Neural cell (in vitro differentiated cells): ENCODE measurements at regions not wholly inside any gene's neighbourhood (a gene's known extent, or its start where the extent isn't known, plus 50 kb on each side); places are given as distances from the start of the nearest gene placed in this dataset.

ENCODE experiments used
- H2AFZ ChIP-seq: fragments of 200-600, 300-800 bp; sonication (generic), shearing (Covaris generic); 2 replicates; pipeline ENCODE4 v1.6.0; 2014; ENCODE audit warnings: low read depth, mild to moderate bottlenecking, antibody characterized with exemption, low read length, moderate library complexity
- H3F3A ChIP-seq: fragments of 200-600 bp; shearing (Covaris generic); 2 replicates; pipeline ENCODE4 v1.6.1; 2016; ENCODE audit warnings: mild to moderate bottlenecking, moderate library complexity, mixed read lengths, antibody characterized with exemption, low read length; ENCODE audit not compliant: insufficient read depth, poor library complexity, severe bottlenecking
- H3K27ac ChIP-seq: fragments of 200-600, 300-800 bp; sonication (generic), shearing (Covaris generic); 2 replicates; pipeline ENCODE4 v1.5.1; 2014; ENCODE audit warnings: mild to moderate bottlenecking, low read length, moderate library complexity
- H3K27me3 ChIP-seq: fragments of 300-800, 200-600 bp; sonication (generic), shearing (Covaris generic); 2 replicates; pipeline ENCODE4 v1.6.0; 2014; ENCODE audit warnings: mild to moderate bottlenecking, low read depth, low read length, moderate library complexity; ENCODE audit not compliant: insufficient read depth
- H3K36me3 ChIP-seq: fragments of 300-800, 200-600 bp; sonication (generic), shearing (Covaris generic); 2 replicates; pipeline ENCODE4 v1.5.1; 2014; ENCODE audit warnings: mild to moderate bottlenecking, antibody characterized with exemption, low read length, moderate library complexity; ENCODE audit not compliant: insufficient read depth
- H3K4me2 ChIP-seq: fragments of 300-800, 200-600 bp; sonication (generic), shearing (Covaris generic); 2 replicates; pipeline ENCODE4 v1.6.0; 2014; ENCODE audit warnings: mild to moderate bottlenecking, low read length
- H3K4me3 ChIP-seq: fragments of 300-800, 200-600 bp; sonication (generic), shearing (Covaris generic); 2 replicates; pipeline ENCODE4 v1.5.1; 2014; ENCODE audit warnings: mild to moderate bottlenecking, low read length, moderate library complexity
- H3K79me2 ChIP-seq: fragments of 200-600 bp; shearing (Covaris generic); replicated peaks from 2 replicates; pipeline ENCODE4 v1.6.0; 2014; ENCODE audit warnings: mild to moderate bottlenecking, low read length, moderate library complexity; ENCODE audit not compliant: insufficient read depth
- H3K9ac ChIP-seq: fragments of 300-800, 200-600 bp; sonication (generic), shearing (Covaris generic); 2 replicates; pipeline ENCODE4 v1.6.1; 2016; ENCODE audit warnings: mild to moderate bottlenecking, low read length, mixed read lengths
- H3K9me2 ChIP-seq: fragments of 200-600 bp; shearing (Covaris generic); 2 replicates; pipeline ENCODE4 v1.6.1; 2016; ENCODE audit warnings: mild to moderate bottlenecking, low read length, mixed read lengths; ENCODE audit not compliant: insufficient read depth
- H3K9me3 ChIP-seq: fragments of 200-600, 300-800 bp; sonication (generic), shearing (Covaris generic); 2 replicates; pipeline ENCODE4 v1.6.1; 2016; ENCODE audit warnings: mild to moderate bottlenecking, mixed run types, low read length, moderate library complexity, mixed read lengths
- H4K20me1 ChIP-seq: fragments of 200-600 bp; shearing (Covaris generic); 2 replicates; pipeline ENCODE4 v1.6.1; 2016; ENCODE audit warnings: mild to moderate bottlenecking, mixed run types; ENCODE audit not compliant: insufficient read depth
- CTCF ChIP-seq: fragments of 450-650 bp; IDR thresholded peaks from 2 replicates; pipeline ENCODE4 v1.5.1; 2014; ENCODE audit warnings: antibody characterized with exemption, mild to moderate bottlenecking, moderate library complexity; ENCODE audit not compliant: poor library complexity, severe bottlenecking
- EP300 ChIP-seq: fragments of 450-650 bp; conservative IDR thresholded peaks from 2 replicates; pipeline ENCODE4 v1.6.1; 2014; ENCODE audit warnings: antibody characterized with exemption, mild to moderate bottlenecking, moderate library complexity; ENCODE audit not compliant: poor library complexity, severe bottlenecking
- EZH2 ChIP-seq: fragments of 200-600, 300-800 bp; shearing (Covaris generic), sonication (generic); IDR thresholded peaks from 2 replicates; pipeline ENCODE4 v1.6.1; 2014; ENCODE audit warnings: antibody characterized with exemption, low read length, borderline replicate concordance, mild to moderate bottlenecking; ENCODE audit not compliant: insufficient read depth, poor library complexity, severe bottlenecking
- MXI1 ChIP-seq: fragments of 450-650 bp; conservative IDR thresholded peaks from 2 replicates; pipeline ENCODE4 v1.6.1; 2014; ENCODE audit warnings: antibody characterized with exemption, mild to moderate bottlenecking; ENCODE audit not compliant: poor library complexity, severe bottlenecking
- POLR2AphosphoS5 ChIP-seq: IDR thresholded peaks from 2 replicates; pipeline ENCODE4 v1.6.1; 2012
- RAD21 ChIP-seq: fragments of 450-650 bp; conservative IDR thresholded peaks from 2 replicates; pipeline ENCODE4 v1.6.1; 2014; ENCODE audit warnings: antibody characterized with exemption, mild to moderate bottlenecking, moderate library complexity
- SMC3 ChIP-seq: fragments of 450-650 bp; conservative IDR thresholded peaks from 2 replicates; pipeline ENCODE4 v1.6.1; 2014; ENCODE audit warnings: antibody characterized with exemption, mild to moderate bottlenecking, moderate library complexity; ENCODE audit not compliant: poor library complexity
- TAF1 ChIP-seq: IDR thresholded peaks from 2 replicates; pipeline ENCODE4 v1.6.1; 2012; ENCODE audit warnings: low read depth
- TF ChIP-seq, protein P1 (sequence below): IDR thresholded peaks from 2 replicates; pipeline ENCODE4 v1.6.1; 2012; ENCODE audit warnings: borderline replicate concordance

DNA sequence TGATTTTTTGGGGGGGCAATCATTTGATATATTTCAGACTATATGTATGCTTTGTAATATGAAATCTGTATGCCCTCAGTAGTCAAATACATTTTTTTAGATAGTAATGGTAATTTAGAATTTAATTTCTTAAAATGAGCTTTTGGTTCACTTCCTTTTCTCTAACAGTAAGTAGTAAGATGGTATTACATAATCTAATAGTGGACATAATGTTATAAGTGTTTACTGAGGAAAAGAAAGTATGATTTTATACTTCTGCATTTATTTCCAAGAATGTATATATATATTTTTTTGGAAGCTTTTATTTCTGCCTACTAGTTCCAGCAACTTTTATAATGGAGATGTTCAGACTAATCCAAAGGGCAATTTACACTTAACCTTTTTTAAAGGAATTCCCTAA, 1450.7 kb upstream of the TENM3 start:
- no peak overlapping the region for H3K4me3 ChIP-seq
- TF ChIP-seq SMC3, result no peak
- TF ChIP-seq, protein P1, sequence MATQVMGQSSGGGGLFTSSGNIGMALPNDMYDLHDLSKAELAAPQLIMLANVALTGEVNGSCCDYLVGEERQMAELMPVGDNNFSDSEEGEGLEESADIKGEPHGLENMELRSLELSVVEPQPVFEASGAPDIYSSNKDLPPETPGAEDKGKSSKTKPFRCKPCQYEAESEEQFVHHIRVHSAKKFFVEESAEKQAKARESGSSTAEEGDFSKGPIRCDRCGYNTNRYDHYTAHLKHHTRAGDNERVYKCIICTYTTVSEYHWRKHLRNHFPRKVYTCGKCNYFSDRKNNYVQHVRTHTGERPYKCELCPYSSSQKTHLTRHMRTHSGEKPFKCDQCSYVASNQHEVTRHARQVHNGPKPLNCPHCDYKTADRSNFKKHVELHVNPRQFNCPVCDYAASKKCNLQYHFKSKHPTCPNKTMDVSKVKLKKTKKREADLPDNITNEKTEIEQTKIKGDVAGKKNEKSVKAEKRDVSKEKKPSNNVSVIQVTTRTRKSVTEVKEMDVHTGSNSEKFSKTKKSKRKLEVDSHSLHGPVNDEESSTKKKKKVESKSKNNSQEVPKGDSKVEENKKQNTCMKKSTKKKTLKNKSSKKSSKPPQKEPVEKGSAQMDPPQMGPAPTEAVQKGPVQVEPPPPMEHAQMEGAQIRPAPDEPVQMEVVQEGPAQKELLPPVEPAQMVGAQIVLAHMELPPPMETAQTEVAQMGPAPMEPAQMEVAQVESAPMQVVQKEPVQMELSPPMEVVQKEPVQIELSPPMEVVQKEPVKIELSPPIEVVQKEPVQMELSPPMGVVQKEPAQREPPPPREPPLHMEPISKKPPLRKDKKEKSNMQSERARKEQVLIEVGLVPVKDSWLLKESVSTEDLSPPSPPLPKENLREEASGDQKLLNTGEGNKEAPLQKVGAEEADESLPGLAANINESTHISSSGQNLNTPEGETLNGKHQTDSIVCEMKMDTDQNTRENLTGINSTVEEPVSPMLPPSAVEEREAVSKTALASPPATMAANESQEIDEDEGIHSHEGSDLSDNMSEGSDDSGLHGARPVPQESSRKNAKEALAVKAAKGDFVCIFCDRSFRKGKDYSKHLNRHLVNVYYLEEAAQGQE, result no peak
- TF ChIP-seq EZH2, result no peak
- no peak for TF ChIP-seq CTCF
- TF ChIP-seq RAD21, result no peak
- no peak for TF ChIP-seq TAF1
- no peak for TF ChIP-seq EP300
- TF ChIP-seq MXI1, result no peak
- TF ChIP-seq POLR2AphosphoS5, result no peak
- H3K9ac ChIP-seq, result no peak overlapping the region

GRCh38 chr4:180794333-180794732, 1448.9 kb upstream of the TENM3 start:
- Histone ChIP-seq H3K36me3 (no peaks in the 10 kb centered on the region), H2AFZ (no peak overlapping the region), H4K20me1 (no peaks in the 10 kb centered on the region), H3K9me2 (no peaks in the 10 kb centered on the region), H3K9ac (no peak overlapping the region), H3K4me3 (no peak overlapping the region), H3K27ac (no peak overlapping the region), H3K79me2 (no peaks in the 10 kb centered on the region), H3K27me3 (no peaks in the 10 kb centered on the region), H3F3A (no peaks in the 10 kb centered on the region), H3K4me2 (no peak overlapping the region), H3K9me3 (no peaks in the 10 kb centered on the region)
- TF ChIP-seq, protein P1, result no peak
- TF ChIP-seq EP300 (no peak), TAF1 (no peak), SMC3 (no peak), CTCF (no peak)

More for the DNA sequence above, 1450.7 kb upstream of the TENM3 start:
- Histone ChIP-seq H2AFZ (no peak overlapping the region), H3K27ac (no peak overlapping the region), H3K27me3 (no peaks in the 10 kb centered on the region), H3K9me3 (no peaks in the 10 kb centered on the region), H3K9me2 (no peaks in the 10 kb centered on the region), H3K4me2 (no peak overlapping the region), H4K20me1 (no peaks in the 10 kb centered on the region), H3K36me3 (no peaks in the 10 kb centered on the region), H3K79me2 (no peaks in the 10 kb centered on the region), H3F3A (no peaks in the 10 kb centered on the region)
